ENCODE measurements at regions not wholly inside any gene's neighbourhood (a gene's known extent, or its start where the extent isn't known, plus 50 kb on each side); places are given as distances from the start of the nearest gene placed in this dataset.

DNA sequence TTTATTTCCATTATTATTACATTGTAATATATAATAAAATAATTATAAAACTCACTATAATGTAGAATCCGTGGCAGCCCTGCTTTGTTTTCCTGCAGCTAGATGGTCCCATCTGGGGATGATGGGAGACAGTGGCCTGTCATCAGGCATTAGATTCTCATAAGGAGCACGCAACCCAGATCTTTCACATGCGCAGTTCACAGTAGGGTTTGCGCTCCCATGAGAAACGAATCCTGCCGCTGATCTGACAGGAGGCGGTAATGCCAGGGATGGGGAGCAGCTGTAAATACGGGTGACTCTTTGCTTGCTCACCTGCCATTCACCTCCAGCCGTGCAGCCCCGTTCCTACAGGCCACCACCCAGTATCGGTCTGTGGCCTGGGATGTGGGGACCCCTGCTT lies 1879.3 kb upstream of the WWC1 start:
- DNase-seq, result no peak

DNA sequence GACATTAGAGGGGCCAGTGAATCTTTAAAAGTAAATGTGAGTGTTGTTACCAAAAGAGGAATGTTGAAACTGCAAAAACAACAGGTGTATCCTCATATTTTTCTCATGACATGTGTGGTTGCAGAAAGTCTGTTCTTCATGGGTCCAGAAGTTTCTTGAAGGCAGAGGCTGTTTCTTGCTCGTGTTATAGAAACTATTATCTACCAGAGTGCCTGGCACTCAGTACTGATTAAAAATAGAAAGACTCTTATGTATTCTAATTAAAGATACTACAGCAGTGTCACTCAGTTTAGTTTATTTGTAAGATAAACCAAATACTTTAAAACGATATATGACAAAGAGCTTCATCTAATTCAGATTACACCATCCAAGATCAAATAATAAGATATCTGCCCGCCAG lies 1864.2 kb upstream of the WWC1 start:
- no peak for DNase-seq

DNA sequence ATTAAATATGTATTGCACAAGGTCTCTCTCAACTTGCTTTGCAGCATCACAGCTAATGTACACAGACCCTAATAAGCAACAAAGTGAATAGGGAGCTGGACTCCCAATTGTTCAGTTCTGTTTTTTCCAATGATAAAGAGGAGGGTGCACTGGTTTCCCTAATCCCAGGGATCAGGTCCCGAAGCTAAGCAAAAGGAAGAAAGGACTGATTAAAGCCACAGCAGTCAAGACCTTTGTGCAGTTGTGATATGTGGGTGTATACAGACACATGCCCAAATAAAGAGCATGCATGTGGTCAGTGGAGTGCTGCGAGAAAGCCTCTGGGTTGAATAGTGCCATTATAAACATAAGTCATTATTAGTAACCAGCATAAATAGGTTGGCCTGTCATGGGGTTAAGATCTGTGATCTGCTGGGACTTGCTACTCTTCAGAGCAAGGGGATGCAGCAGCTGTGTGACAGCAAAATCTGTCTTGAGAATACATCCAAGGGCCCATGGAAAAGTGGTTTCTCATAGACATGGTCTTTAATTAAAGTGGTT lies 1863.1 kb upstream of the WWC1 start:
- DNase-seq, result no peak

DNA sequence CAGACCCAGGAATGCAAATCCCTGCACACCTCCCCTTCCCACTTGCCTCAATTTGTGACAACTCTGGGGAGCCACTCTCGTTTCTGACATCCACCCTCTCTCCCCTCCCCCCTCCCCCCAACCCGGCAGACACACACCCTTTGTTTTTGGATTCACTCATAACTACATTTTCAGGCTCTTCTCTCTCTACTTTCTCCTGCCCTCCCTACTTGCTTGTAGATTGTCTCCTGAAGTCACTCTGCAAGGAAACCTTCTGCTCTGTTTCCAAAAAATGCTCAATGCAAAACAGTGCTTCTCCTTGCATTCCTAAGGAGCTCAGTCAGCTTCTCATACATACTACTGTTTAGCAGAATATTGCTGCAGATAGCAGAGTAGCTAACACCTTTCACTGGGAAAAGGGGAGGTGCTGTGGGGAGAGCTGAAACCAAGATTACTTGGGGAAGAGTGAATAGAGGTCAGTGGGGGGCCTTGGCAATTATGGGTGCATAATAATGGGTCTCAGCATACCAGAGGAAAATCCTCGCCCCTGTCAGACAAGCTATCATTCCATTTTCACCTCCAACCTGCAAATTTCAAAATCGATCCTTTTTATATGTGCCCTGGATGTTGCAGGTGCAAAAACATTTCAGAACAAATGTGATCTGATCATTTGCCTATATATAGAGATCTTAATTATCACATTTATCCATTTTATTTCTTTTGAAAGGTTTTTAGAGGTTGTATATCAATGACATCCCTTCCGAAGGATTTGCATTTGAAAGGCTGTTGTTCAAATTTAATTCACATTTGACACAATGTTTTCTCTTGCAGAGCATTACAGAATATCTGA lies 1860.7 kb upstream of the WWC1 start:
- no peak for DNase-seq

GRCh38 chr5:166431456-166431855 lies 1860.0 kb upstream of the WWC1 start:
- DNase-seq, result no peak

GRCh38 chr5:166433679-166434078 lies 1857.8 kb upstream of the WWC1 start:
- no peak for DNase-seq

DNA sequence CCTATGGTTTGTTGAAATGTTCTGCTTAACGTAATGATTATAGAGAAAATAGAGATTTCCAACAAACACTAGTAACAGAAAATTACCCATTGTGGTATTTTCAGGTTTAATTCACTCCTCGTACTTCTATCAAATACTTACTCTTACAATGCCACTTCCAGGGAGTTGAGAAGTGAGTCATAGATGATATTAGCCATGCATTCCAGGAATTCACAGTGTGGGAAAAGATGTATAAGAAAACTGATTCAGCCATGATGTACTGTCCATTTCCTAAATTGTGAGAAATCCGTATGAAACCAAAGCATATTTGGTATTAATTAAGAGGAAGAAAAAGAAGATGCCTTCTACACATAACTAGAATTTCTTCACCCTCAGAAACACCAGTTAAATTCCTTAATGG lies 1854.6 kb upstream of the WWC1 start:
- DNase-seq, result no peak

GRCh38 chr5:166486348-166486747 lies 1805.1 kb upstream of the WWC1 start:
- no peak for DNase-seq

DNA sequence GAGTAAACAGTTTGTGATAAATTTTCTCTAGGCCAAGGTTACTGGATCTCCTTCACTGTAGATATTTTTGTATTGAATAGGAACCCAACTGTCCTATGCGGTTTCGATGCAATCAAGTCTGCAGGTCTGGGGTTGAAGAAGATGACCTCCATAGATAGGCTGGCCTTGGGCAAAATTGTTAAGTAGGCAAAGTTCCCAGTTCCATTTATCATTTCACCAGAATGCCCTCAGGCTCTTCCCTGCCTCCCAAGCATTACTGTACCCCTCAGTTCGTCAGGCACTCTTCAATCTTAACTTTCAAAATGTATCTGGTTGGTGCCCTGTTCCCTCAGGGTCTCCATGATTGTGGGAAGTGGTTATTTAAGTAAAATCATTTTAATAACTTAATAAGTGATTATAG lies 1802.9 kb upstream of the WWC1 start:
- DNase-seq, result no peak

DNA sequence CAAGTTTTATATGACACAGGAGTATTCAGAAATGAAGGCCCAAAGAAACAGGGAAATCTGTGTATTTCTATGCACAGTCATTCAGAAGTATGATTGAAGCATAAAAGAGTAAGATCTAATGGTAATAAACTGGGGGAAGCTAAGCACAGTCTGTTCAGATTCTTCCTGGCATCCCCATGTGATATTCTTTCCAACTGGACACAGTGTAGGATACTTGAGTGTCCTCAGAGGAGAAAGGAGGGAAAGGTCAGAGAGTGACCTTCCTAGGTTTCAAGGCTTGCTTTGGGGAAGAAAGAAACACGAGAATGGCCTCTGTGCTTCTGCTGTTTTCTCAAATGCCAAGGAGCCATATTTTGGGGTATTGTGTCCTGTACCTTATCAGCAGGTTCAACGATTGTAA lies 1798.4 kb upstream of the WWC1 start:
- DNase-seq, result no peak

GRCh38 chr5:166493612-166494011 lies 1797.8 kb upstream of the WWC1 start:
- no peak for DNase-seq

- no peak for DNase-seq
Measured at GRCh38 chr5:166497496-166498104, 1793.8 kb upstream of the WWC1 start.

- DNase-seq, result no peak
Measured at GRCh38 chr5:166499447-166500240, 1791.8 kb upstream of the WWC1 start.

- no peak for DNase-seq
Measured at GRCh38 chr5:166503506-166503905, 1787.9 kb upstream of the WWC1 start.

GRCh38 chr5:166505067-166505466 lies 1786.4 kb upstream of the WWC1 start:
- no peak for DNase-seq

DNA sequence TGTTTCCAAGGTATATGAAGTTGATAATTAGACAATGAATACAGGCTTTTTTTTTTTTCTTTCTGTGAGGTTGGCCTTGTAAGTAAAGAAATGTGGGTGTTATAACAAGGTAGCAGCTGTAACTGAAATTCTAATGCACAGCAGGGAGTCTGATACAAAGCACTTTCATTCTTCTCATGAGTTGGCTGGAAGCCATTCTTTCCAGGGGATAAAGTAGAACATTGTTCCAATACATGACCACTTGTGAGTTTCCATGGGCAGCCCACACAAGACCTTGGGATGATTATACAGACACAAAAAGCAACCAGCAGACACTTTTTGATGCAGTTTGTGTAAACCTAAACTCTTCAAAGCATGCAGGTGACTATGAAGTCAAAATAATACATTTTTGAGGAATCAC lies 1785.9 kb upstream of the WWC1 start:
- DNase-seq, result peak in 6 of 56 donors; percentile 0 to 24 (median 4)

- DNase-seq, result no peak
Measured at GRCh38 chr5:166507810-166508425, 1783.5 kb upstream of the WWC1 start.

- no peak for DNase-seq
Measured at GRCh38 chr5:166509085-166509484, 1782.4 kb upstream of the WWC1 start.

GRCh38 chr5:166517976-166518375 lies 1773.5 kb upstream of the WWC1 start:
- DNase-seq, result no peak

DNA sequence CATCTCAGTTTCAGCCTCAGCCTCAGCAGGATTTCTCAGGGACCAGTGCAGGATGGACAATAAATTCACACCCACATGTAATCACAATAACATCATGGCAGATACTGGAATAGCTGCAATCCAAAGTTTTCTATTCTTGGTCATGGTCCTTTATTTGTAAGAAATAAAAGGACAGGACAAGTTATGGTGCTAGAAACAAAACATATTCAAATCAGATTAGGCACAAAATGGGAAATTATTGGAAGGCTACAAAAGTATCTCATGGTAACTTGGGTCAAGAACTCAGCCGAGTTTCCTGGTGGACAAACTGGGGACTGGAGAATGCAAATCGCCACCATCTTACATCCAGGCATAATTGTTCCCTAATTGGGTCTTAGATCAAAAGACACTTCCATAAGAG lies 1768.2 kb upstream of the WWC1 start:
- DNase-seq, result no peak

DNA sequence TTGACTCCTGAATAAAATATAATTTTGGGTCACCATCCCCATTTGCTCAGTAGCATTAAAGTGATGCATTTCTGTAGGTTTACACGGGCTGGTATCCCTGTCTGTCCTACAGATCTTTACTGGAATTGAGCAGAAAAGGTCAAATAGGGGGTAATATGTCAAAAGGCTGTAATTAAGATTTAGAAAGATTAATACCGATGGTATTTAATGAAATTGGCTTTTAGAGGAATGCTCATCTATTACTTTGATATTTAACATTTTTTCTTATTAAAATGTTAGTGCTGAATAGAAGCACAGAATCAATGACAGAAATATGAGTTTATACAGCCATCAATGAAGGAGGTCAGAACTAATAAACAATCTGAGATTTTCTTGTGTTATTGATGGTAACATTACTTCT lies 1762.2 kb upstream of the WWC1 start:
- DNase-seq, result no peak

Measured in amygdala (tissue), 56 donors.